ENCODE measurements at regions not wholly inside any gene's neighbourhood (a gene's known extent, or its start where the extent isn't known, plus 50 kb on each side); places are given as distances from the start of the nearest gene placed in this dataset.

- no peak for TF ChIP-seq CTCF (IDR thresholded peaks at IDR 0.05)
- no peaks in the 10 kb centered on the region for H3K9me3 ChIP-seq
- no peak for DNase-seq
- no peaks in the 10 kb centered on the region for H3K36me3 ChIP-seq
- no peak for ATAC-seq
- H3K27me3 ChIP-seq, result no peaks in the 10 kb centered on the region
- H3K27ac ChIP-seq, result no peak overlapping the region
- no peak overlapping the region for H3K4me3 ChIP-seq
- no peaks in the 10 kb centered on the region for H3K4me1 ChIP-seq
- intact Hi-C loops (cut with DNase I), result no loop called here
Observed at GRCh38 chr2:84273406-84273805, 185.7 kb downstream of the SUCLG1 start.

GRCh38 chr2:84271977-84272376, 187.1 kb downstream of the SUCLG1 start:
- Histone ChIP-seq H3K36me3 (no peaks in the 10 kb centered on the region), H3K27ac (no peak overlapping the region), H3K4me3 (no peak overlapping the region), H3K27me3 (no peaks in the 10 kb centered on the region), H3K9me3 (no peaks in the 10 kb centered on the region), H3K4me1 (no peaks in the 10 kb centered on the region)
- TF ChIP-seq CTCF (IDR thresholded peaks at IDR 0.05), result no peak
- no peak for ATAC-seq
- intact Hi-C loops (cut with DNase I), result no loop called here
- DNase-seq, result no peak

- intact Hi-C loops (cut with DNase I), result no loop called here
- Histone ChIP-seq H3K4me1 (no peaks in the 10 kb centered on the region), H3K4me3 (no peak overlapping the region), H3K27me3 (no peaks in the 10 kb centered on the region), H3K27ac (no peak overlapping the region), H3K36me3 (no peaks in the 10 kb centered on the region), H3K9me3 (peaks cover 0 to 9% of the 10 kb centered on the region in 2 donors)
- ATAC-seq, result no peak
- DNase-seq, result peak in 1 of 4 donors; percentile 16
- no peak for TF ChIP-seq CTCF (IDR thresholded peaks at IDR 0.05)
Observed at GRCh38 chr2:84257831-84258230, 201.2 kb downstream of the SUCLG1 start.

- no peaks in the 10 kb centered on the region for H3K27me3 ChIP-seq
- intact Hi-C loops (cut with DNase I), result no loop called here
- no peak overlapping the region for H3K27ac ChIP-seq
- H3K4me1 ChIP-seq, result no peaks in the 10 kb centered on the region
- no peaks in the 10 kb centered on the region for H3K36me3 ChIP-seq
- H3K4me3 ChIP-seq, result no peak overlapping the region
- ATAC-seq, result no peak
- no peak for TF ChIP-seq CTCF (IDR thresholded peaks at IDR 0.05)
- DNase-seq, result no peak
- H3K9me3 ChIP-seq, result no peaks in the 10 kb centered on the region
Observed at GRCh38 chr2:84251651-84252302, 207.3 kb downstream of the SUCLG1 start.

GRCh38 chr2:84249140-84249539, 209.9 kb downstream of the SUCLG1 start:
- TF ChIP-seq CTCF (IDR thresholded peaks at IDR 0.05), result no peak
- Histone ChIP-seq H3K4me1 (no peaks in the 10 kb centered on the region), H3K9me3 (no peaks in the 10 kb centered on the region), H3K27ac (no peak overlapping the region), H3K36me3 (no peaks in the 10 kb centered on the region), H3K27me3 (no peaks in the 10 kb centered on the region), H3K4me3 (no peak overlapping the region)
- ATAC-seq, result no peak
- intact Hi-C loops (cut with DNase I), result no loop called here
- no peak for DNase-seq

Measured in left lung (tissue), 4 donors.